Natural killer cell (primary cell): ENCODE measurements at regions not wholly inside any gene's neighbourhood (a gene's known extent, or its start where the extent isn't known, plus 50 kb on each side); places are given as distances from the start of the nearest gene placed in this dataset.

ENCODE experiments used
- ATAC-seq, 3 donors: fragments of 150-1000 bp in 2 of 3; fragments of 200-7000 bp in 1 of 3; cut with Tn5 transposase; 1 replicate in 1 of 3; 2 replicates in 2 of 3; pipeline ENCODE4 v1.10.0; 2021; ENCODE audit warnings: mild to moderate bottlenecking in 2 of 3, moderate library complexity in 2 of 3
- DNase-seq, 2 donors: peaks; one replicate each; pipeline versions ENCODE4 v3.0.0 to v3.0.0-alpha.2; 2013 to 2021; ENCODE audit warnings: mixed read lengths in 1 of 2
- H3K27ac ChIP-seq: one replicate; pipeline ENCODE4 v1.5.1; 2013; ENCODE audit warnings: mild to moderate bottlenecking, low read length
- H3K27me3 ChIP-seq: one replicate; pipeline ENCODE4 v1.6.1; 2013; ENCODE audit warnings: low read length; ENCODE audit not compliant: control insufficient read depth, insufficient read depth
- H3K36me3 ChIP-seq: one replicate; pipeline ENCODE4 v1.6.1; 2013; ENCODE audit warnings: low read length; ENCODE audit not compliant: control insufficient read depth, insufficient read depth
- H3K4me1 ChIP-seq: one replicate; pipeline ENCODE4 v1.6.1; 2013; ENCODE audit warnings: low read length; ENCODE audit not compliant: control insufficient read depth, insufficient read depth
- H3K4me3 ChIP-seq: one replicate; pipeline ENCODE4 v1.5.1; 2013; ENCODE audit warnings: low read length
- H3K9me3 ChIP-seq: one replicate; pipeline ENCODE4 v1.6.1; 2013; ENCODE audit warnings: low read length; ENCODE audit not compliant: control insufficient read depth, insufficient read depth
- H3K27ac Mint-ChIP-seq, 2 donors: one replicate each; pipeline ENCODE4 v1.8.0; 2022; ENCODE audit warnings: mild to moderate bottlenecking in 2 of 2, mixed read lengths in 2 of 2, moderate library complexity in 1 of 2
- H3K27me3 Mint-ChIP-seq, 2 donors: one replicate each; pipeline ENCODE4 v1.8.0; 2022; ENCODE audit warnings: low read depth in 2 of 2, mixed read lengths in 2 of 2
- H3K36me3 Mint-ChIP-seq: one replicate; pipeline ENCODE4 v1.8.0; 2022; ENCODE audit warnings: mixed read lengths
- H3K4me1 Mint-ChIP-seq, 2 donors: one replicate each; pipeline ENCODE4 v1.8.0; 2022; ENCODE audit warnings: mixed read lengths in 2 of 2
- H3K4me3 Mint-ChIP-seq: one replicate; pipeline ENCODE4 v1.8.0; 2022; ENCODE audit warnings: mild to moderate bottlenecking, moderate library complexity, mixed read lengths
- H3K9me3 Mint-ChIP-seq, 2 donors: one replicate each; pipeline ENCODE4 v1.8.0; 2022; ENCODE audit warnings: mixed read lengths in 2 of 2
- CTCF ChIP-seq: fragments of 200-600 bp; IDR thresholded peaks from one replicate; pipeline ENCODE4 v1.8.0; 2022; ENCODE audit warnings: antibody characterized with exemption
- WGBS: methylation state at CpG from one replicate; pipeline ENCODE4 v1.1.7; 2013; ENCODE audit warnings: missing lambda C conversion rate; ENCODE audit not compliant: insufficient coverage; 5-methylcytosine and 5-hydroxymethylcytosine counted together
- intact Hi-C: fragments of 100-400 bp; cut with micrococcal nuclease; formaldehyde crosslinking; loops from one replicate; pipeline ENCODE4 v1.14.2; 2022

DNA sequence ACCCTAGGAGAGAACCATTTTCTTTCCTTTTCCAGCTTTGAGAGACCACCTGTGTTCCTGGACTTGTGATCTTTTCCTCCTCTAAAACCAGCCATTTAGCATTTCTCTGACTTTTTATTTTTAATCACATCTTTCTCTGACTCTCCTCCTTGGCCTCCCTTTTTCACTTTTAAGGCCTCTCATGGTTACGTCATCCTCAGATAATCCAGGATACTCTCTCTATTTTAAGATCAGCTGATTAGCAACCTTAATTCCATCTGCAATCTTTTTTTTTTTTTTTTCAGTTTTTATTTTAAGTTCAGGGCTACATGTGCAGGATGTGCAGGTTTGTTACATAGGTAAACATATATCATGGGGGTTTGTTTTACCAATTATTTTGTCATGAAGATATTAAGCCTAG is 54.0 kb downstream of the RFPL4B start:
- Histone ChIP-seq H3K27ac (no peak overlapping the region), H3K4me3 (no peak overlapping the region), H3K36me3 (no peaks in the 10 kb centered on the region), H3K4me1 (no peaks in the 10 kb centered on the region), H3K9me3 (no peaks in the 10 kb centered on the region), H3K27me3 (no peaks in the 10 kb centered on the region)
- no peak overlapping the region for H3K27ac Mint-ChIP-seq
- H3K27me3 Mint-ChIP-seq, result peaks cover 0 to 5% of the 10 kb centered on the region in 2 donors
- DNase-seq (no peak), ATAC-seq (no peak)
- intact Hi-C loops, result no loop called here
- no peak overlapping the region for H3K4me3 Mint-ChIP-seq
- no peaks in the 10 kb centered on the region for H3K4me1 Mint-ChIP-seq
- H3K9me3 Mint-ChIP-seq, result peaks cover 3 to 7% of the 10 kb centered on the region in 2 donors
- TF ChIP-seq CTCF, result no peak
- WGBS, result 78% methylated on average over 1 of the region's 1 CpG
- H3K36me3 Mint-ChIP-seq, result no peaks in the 10 kb centered on the region

DNA sequence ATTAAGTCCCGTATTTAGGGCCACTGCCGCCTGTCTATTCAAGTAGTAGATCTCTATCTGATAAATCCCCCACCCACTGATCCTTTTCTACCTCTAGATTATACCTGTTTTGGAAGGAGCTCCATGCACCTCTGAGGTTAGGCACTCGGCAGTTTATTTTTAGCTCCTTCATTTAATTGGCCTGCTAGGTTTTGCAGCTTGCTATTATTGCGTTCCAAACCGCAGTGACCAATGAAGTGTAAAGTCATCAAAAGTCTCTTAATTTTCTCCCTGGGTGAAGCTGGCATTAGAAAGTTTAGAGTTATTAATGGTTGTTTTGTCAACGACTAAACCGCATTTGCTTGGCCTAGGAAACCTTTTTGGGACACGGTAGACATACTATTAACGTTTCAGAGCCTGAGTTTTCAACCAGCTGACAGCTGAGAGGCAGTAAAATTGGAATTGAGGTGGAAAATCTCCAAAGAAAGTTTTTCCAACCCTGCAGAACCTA is 60.0 kb downstream of the RFPL4B start:
- Mint-ChIP-seq H3K27me3 (peaks cover 0 to 2% of the 10 kb centered on the region in 2 donors), H3K4me3 (no peak overlapping the region), H3K36me3 (no peaks in the 10 kb centered on the region), H3K9me3 (peaks cover 0 to 3% of the 10 kb centered on the region in 2 donors), H3K4me1 (no peaks in the 10 kb centered on the region), H3K27ac (no peak overlapping the region)
- H3K36me3 ChIP-seq, result no peaks in the 10 kb centered on the region
- no peak for ATAC-seq
- H3K9me3 ChIP-seq, result no peaks in the 10 kb centered on the region
- intact Hi-C loops, result no loop called here
- H3K27ac ChIP-seq, result no peak overlapping the region
- H3K4me3 ChIP-seq, result no peak overlapping the region
- TF ChIP-seq CTCF, result no peak
- H3K27me3 ChIP-seq, result no peaks in the 10 kb centered on the region
- DNase-seq, result no peak
- 87% methylated on average over 9 of the region's 9 CpGs for WGBS
- H3K4me1 ChIP-seq, result no peaks in the 10 kb centered on the region

DNA sequence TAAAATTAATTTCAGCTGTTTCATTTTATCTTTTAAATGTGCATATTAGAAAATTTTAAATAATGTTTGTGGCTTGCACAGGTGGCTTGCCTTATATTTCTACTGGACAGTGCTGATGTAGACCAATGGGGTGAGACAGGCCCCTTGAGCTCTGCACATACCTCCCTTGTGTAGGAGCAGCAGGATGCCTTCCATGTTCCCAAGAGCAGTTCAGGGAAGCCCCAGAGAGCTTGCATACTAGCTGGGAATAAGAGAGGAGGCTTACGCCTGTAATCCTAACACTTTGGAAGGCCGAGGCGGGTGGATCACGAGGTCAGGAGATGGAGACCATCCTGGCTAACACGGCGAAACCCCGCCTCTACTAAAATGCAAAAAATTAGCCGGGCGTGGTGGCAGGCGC is 61.4 kb downstream of the RFPL4B start:
- WGBS, result 94% methylated on average over 10 of the region's 10 CpGs
- H3K9me3 ChIP-seq, result no peaks in the 10 kb centered on the region
- no peaks in the 10 kb centered on the region for H3K4me1 Mint-ChIP-seq

More for the DNA sequence above, 61.4 kb downstream of the RFPL4B start:
- no peak overlapping the region for H3K4me3 ChIP-seq
- peaks cover 2% of the 10 kb centered on the region in 2 donors for H3K27me3 Mint-ChIP-seq
- H3K4me1 ChIP-seq, result no peaks in the 10 kb centered on the region
- no peak overlapping the region for H3K4me3 Mint-ChIP-seq
- no peaks in the 10 kb centered on the region for H3K9me3 Mint-ChIP-seq
- H3K27me3 ChIP-seq, result no peaks in the 10 kb centered on the region
- H3K36me3 ChIP-seq, result no peaks in the 10 kb centered on the region
- no peak for ATAC-seq
- no peak overlapping the region for H3K27ac ChIP-seq
- intact Hi-C loops, result no loop called here
- TF ChIP-seq CTCF, result no peak
- no peak for DNase-seq
- H3K36me3 Mint-ChIP-seq, result no peaks in the 10 kb centered on the region
- no peak overlapping the region for H3K27ac Mint-ChIP-seq
